ENCODE measurements at regions not wholly inside any gene's neighbourhood (a gene's known extent, or its start where the extent isn't known, plus 50 kb on each side); places are given as distances from the start of the nearest gene placed in this dataset.

GRCh38 chr4:133803341-133803740 is 398.2 kb downstream of the PABPC4L start:
- no peak overlapping the region for H3K4me2 ChIP-seq (ENCODE audit: insufficient read depth, insufficient read length, low read length)
- no peaks in the 10 kb centered on the region for H3K9me3 ChIP-seq (ENCODE audit: control insufficient read depth, low read depth, low read length)
- Mint-ChIP-seq H3K9me3 (no peaks in the 10 kb centered on the region), H3K4me1 (peaks cover 11 to 14% of the 10 kb centered on the region in 2 experiments), H3K27ac (no peak overlapping the region), H3K4me3 (no peak overlapping the region), H3K36me3 (ENCODE audit: insufficient read depth in 1 of 3, low read depth in 3 of 3) (no peaks in the 10 kb centered on the region), H3K27me3 (ENCODE audit: low read depth) (no peaks in the 10 kb centered on the region)
- H4K8ac ChIP-seq (replicated peaks; ENCODE audit: insufficient read length, low read depth, low read length): no peak overlapping the region
- no peak overlapping the region for H3K14ac ChIP-seq (ENCODE audit: insufficient read depth, low read length)
- no peak for TF ChIP-seq CTCF (conservative IDR thresholded peaks at IDR 0.05)
- no peak overlapping the region for H2BK5ac ChIP-seq (ENCODE audit: insufficient read length, low read length)
- no peaks in the 10 kb centered on the region for H4K20me1 ChIP-seq (ENCODE audit: control insufficient read depth, insufficient read depth, insufficient read length)
- no peak for DNase-seq
- no peaks in the 10 kb centered on the region for H3K23me2 ChIP-seq (ENCODE audit: insufficient read length, low read depth, low read length, poor library complexity, severe bottlenecking)
- no peak overlapping the region for H3K4ac ChIP-seq (ENCODE audit: low read depth, low read length)
- H2AFZ ChIP-seq (ENCODE audit: low read length): no peak overlapping the region
- H3K4me1 ChIP-seq (ENCODE audit: insufficient read depth, low read length): no peaks in the 10 kb centered on the region
- no peak overlapping the region for H2BK120ac ChIP-seq (ENCODE audit: low read depth, low read length, poor library complexity, severe bottlenecking)
- no peak overlapping the region for H2BK12ac ChIP-seq (ENCODE audit: insufficient read length, low read depth, low read length)
- H3K23ac ChIP-seq (ENCODE audit: insufficient read length, low read depth, low read length): no peak overlapping the region
- H3K56ac ChIP-seq (ENCODE audit: insufficient read length, low read depth, low read length): no peak overlapping the region
- H3K9ac ChIP-seq (ENCODE audit: extremely low read depth, insufficient read length, low read length): no peak overlapping the region
- no peak overlapping the region for H4K5ac ChIP-seq (ENCODE audit: insufficient read length, low read depth, low read length)
- H2BK20ac ChIP-seq (ENCODE audit: low read depth, low read length, poor library complexity, severe bottlenecking): no peak overlapping the region
- no peak overlapping the region for H2BK15ac ChIP-seq (ENCODE audit: low read depth, low read length)
- no peak overlapping the region for H3K27ac ChIP-seq (ENCODE audit: insufficient read length, low read depth, low read length)
- no peak overlapping the region for H2AK5ac ChIP-seq (ENCODE audit: insufficient read length, low read length)
- no peaks in the 10 kb centered on the region for H3K27me3 ChIP-seq (ENCODE audit: insufficient read depth, low read length)
- H3K18ac ChIP-seq (ENCODE audit: insufficient read length, low read depth, low read length): no peak overlapping the region
- H3K79me2 ChIP-seq (ENCODE audit: insufficient read depth, low read length): no peaks in the 10 kb centered on the region
- no peak overlapping the region for H4K91ac ChIP-seq (ENCODE audit: insufficient read length, low read depth, low read length)
- no peak overlapping the region for H3T11ph ChIP-seq (ENCODE audit: low read length)
- H3K79me1 ChIP-seq (ENCODE audit: insufficient read depth, low read depth, low read length, poor library complexity, severe bottlenecking): no peaks in the 10 kb centered on the region
- no CpG with 5 or more reads among the region's 2 CpGs for WGBS (ENCODE audit: extremely low coverage, insufficient read length, low lambda C conversion rate)

Data from H9 (cell line).